ENCODE measurements at regions not wholly inside any gene's neighbourhood (a gene's known extent, or its start where the extent isn't known, plus 50 kb on each side); places are given as distances from the start of the nearest gene placed in this dataset.

DNA sequence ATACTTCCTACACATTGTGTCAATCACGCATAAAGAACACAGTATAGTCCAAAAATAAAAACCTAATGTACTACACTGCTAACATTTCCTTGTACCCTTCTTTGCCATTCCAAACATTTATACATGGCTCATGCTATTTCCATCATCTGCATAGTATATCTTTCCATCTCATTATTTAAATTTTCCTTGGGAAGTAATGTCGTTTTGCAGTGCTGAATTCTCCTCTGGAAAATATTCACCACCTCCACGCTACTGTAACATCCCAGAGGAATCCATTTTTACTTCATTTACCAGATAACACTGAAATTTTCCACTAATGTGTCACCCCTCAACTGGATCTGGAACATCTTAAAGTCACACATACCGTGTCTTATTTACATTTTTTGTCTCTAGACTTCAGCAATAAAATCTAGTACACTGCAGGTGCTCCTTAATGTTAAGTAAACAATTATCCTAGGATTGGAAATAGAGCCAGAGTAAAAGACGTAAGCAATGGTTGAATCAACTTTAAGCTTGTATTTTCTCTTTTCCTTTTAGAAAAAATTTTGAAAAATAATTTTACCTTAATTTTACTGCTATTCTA, 881.0 kb downstream of the AMY1C start:
- TF ChIP-seq CEBPB (IDR thresholded peaks at IDR 0.05; ENCODE audit: borderline replicate concordance in 1 of 2, low read depth in 2 of 2, low read length in 2 of 2) (no peak), JUND (IDR thresholded peaks at IDR 0.05; ENCODE audit: low read depth, low read length) (no peak), SP1 (IDR thresholded peaks at IDR 0.05; ENCODE audit: low read depth, low read length) (no peak), RFX5 (IDR thresholded peaks at IDR 0.05; ENCODE audit: low read depth, low read length) (no peak)
- TF ChIP-seq, protein P1, sequence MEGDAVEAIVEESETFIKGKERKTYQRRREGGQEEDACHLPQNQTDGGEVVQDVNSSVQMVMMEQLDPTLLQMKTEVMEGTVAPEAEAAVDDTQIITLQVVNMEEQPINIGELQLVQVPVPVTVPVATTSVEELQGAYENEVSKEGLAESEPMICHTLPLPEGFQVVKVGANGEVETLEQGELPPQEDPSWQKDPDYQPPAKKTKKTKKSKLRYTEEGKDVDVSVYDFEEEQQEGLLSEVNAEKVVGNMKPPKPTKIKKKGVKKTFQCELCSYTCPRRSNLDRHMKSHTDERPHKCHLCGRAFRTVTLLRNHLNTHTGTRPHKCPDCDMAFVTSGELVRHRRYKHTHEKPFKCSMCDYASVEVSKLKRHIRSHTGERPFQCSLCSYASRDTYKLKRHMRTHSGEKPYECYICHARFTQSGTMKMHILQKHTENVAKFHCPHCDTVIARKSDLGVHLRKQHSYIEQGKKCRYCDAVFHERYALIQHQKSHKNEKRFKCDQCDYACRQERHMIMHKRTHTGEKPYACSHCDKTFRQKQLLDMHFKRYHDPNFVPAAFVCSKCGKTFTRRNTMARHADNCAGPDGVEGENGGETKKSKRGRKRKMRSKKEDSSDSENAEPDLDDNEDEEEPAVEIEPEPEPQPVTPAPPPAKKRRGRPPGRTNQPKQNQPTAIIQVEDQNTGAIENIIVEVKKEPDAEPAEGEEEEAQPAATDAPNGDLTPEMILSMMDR (IDR thresholded peaks at IDR 0.05 in 2 of 3, conservative IDR thresholded peaks at IDR 0.05 in 1 of 3; ENCODE audit: control insufficient read depth in 2 of 3, extremely low read depth in 1 of 3, insufficient read depth in 1 of 3, low read depth in 3 of 3, low read length in 3 of 3): no peak
- TF ChIP-seq, protein P2, sequence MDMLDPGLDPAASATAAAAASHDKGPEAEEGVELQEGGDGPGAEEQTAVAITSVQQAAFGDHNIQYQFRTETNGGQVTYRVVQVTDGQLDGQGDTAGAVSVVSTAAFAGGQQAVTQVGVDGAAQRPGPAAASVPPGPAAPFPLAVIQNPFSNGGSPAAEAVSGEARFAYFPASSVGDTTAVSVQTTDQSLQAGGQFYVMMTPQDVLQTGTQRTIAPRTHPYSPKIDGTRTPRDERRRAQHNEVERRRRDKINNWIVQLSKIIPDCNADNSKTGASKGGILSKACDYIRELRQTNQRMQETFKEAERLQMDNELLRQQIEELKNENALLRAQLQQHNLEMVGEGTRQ (IDR thresholded peaks at IDR 0.05; ENCODE audit: borderline replicate concordance, low read depth, low read length): no peak

Data from GM12878 (cell line).